ENCODE measurements at regions not wholly inside any gene's neighbourhood (a gene's known extent, or its start where the extent isn't known, plus 50 kb on each side); places are given as distances from the start of the nearest gene placed in this dataset.

DNA sequence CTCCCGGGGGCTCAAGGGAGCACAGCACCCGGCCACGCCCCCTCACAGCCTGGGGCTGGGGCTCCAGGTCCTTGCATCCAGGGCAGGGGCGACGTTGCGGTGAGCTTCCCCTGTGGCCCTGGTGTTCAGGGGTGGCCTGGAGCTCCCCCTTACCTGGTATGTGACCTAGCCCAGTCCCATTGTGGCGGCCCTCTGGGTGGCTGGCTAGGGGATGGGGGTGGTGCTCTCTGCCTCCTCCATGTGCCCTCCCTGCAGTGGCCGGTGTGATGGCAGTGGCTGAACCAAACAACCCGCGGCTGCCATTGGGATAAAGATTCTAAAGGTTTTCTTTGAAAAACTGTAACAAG, 288.3 kb downstream of the RDH14 start:
- Histone ChIP-seq H3K27me3 (ENCODE audit: low read length) (no peaks in the 10 kb centered on the region), H3F3A (ENCODE audit: insufficient read depth) (no peaks in the 10 kb centered on the region), H3K9me2 (replicated peaks; ENCODE audit: insufficient read depth, low read length) (no peaks in the 10 kb centered on the region), H3K9me3 (ENCODE audit: insufficient read depth, low read length) (no peaks in the 10 kb centered on the region), H3K27ac (ENCODE audit: low read depth, low read length) (no peak overlapping the region), H3K36me3 (ENCODE audit: low read length) (no peaks in the 10 kb centered on the region), H3K9ac (ENCODE audit: low read length) (no peak overlapping the region), H3K4me3 (ENCODE audit: insufficient read depth, low read length, poor library complexity, severe bottlenecking) (no peak overlapping the region), H2AFZ (ENCODE audit: low read depth, low read length, severe bottlenecking) (no peak overlapping the region), H3K4me2 (ENCODE audit: low read depth, low read length, poor library complexity, severe bottlenecking) (no peak overlapping the region), H3K79me2 (ENCODE audit: insufficient read depth, low read length) (no peaks in the 10 kb centered on the region), H4K20me1 (ENCODE audit: low read depth, low read length) (no peaks in the 10 kb centered on the region)
- TF ChIP-seq EZH2phosphoT487 (conservative IDR thresholded peaks at IDR 0.05; ENCODE audit: low read length), result no peak
- TF ChIP-seq, protein P1, sequence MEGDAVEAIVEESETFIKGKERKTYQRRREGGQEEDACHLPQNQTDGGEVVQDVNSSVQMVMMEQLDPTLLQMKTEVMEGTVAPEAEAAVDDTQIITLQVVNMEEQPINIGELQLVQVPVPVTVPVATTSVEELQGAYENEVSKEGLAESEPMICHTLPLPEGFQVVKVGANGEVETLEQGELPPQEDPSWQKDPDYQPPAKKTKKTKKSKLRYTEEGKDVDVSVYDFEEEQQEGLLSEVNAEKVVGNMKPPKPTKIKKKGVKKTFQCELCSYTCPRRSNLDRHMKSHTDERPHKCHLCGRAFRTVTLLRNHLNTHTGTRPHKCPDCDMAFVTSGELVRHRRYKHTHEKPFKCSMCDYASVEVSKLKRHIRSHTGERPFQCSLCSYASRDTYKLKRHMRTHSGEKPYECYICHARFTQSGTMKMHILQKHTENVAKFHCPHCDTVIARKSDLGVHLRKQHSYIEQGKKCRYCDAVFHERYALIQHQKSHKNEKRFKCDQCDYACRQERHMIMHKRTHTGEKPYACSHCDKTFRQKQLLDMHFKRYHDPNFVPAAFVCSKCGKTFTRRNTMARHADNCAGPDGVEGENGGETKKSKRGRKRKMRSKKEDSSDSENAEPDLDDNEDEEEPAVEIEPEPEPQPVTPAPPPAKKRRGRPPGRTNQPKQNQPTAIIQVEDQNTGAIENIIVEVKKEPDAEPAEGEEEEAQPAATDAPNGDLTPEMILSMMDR (IDR thresholded peaks at IDR 0.05; ENCODE audit: insufficient read depth, low read length, poor library complexity, severe bottlenecking), result no peak

DNA sequence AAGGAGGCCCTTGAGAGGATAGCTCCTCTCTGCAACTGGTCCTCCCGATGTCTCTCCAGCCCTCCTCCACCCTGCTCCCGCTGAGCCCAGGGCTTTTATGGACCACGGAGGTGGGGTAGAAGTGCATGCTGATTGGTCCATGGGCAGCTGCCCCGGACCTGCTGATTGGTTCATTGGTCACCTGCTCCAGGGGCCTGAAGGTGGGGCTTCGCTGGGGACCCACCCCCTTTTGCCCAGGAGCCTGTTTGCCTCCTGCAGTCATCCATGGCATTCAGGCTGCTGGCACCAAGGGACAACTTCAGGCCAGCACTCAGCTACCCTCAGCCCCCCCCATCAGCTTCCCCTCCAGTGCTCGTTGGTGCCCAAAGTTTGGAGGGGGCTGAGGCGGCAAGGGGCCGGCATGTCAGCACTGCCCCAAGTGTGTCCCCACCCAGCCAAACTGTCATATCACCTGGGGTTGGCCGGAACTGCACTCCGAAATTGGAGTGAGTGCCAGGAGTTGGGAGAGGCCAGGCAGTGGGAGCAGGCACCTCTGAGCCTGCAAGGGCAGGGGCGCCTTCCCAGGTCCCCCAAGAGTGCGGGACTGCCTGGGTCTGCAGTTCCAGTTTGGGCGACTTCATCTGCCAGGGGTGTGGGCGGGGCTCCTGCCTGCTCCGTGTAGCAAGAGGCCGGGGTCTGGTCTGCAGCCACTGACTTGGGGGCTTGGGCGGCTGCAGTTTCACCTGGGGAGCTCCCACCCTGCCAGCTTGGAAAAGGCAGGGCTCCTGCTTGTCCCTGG, 288.9 kb downstream of the RDH14 start:
- H3K27me3 ChIP-seq (ENCODE audit: low read length), result no peaks in the 10 kb centered on the region
- H4K20me1 ChIP-seq (ENCODE audit: low read depth, low read length), result no peaks in the 10 kb centered on the region
- no peaks in the 10 kb centered on the region for H3K79me2 ChIP-seq (ENCODE audit: insufficient read depth, low read length)
- H2AFZ ChIP-seq (ENCODE audit: low read depth, low read length, severe bottlenecking), result no peak overlapping the region
- no peaks in the 10 kb centered on the region for H3F3A ChIP-seq (ENCODE audit: insufficient read depth)
- no peaks in the 10 kb centered on the region for H3K9me3 ChIP-seq (ENCODE audit: insufficient read depth, low read length)
- TF ChIP-seq EZH2phosphoT487 (conservative IDR thresholded peaks at IDR 0.05; ENCODE audit: low read length), result no peak
- TF ChIP-seq, protein P1 (IDR thresholded peaks at IDR 0.05; ENCODE audit: insufficient read depth, low read length, poor library complexity, severe bottlenecking), result no peak
- no peaks in the 10 kb centered on the region for H3K36me3 ChIP-seq (ENCODE audit: low read length)
- H3K9me2 ChIP-seq (replicated peaks; ENCODE audit: insufficient read depth, low read length), result no peaks in the 10 kb centered on the region
- H3K27ac ChIP-seq (ENCODE audit: low read depth, low read length), result no peak overlapping the region
- no peak overlapping the region for H3K4me3 ChIP-seq (ENCODE audit: insufficient read depth, low read length, poor library complexity, severe bottlenecking)
- H3K4me2 ChIP-seq (ENCODE audit: low read depth, low read length, poor library complexity, severe bottlenecking), result no peak overlapping the region
- no peak overlapping the region for H3K9ac ChIP-seq (ENCODE audit: low read length)

DNA sequence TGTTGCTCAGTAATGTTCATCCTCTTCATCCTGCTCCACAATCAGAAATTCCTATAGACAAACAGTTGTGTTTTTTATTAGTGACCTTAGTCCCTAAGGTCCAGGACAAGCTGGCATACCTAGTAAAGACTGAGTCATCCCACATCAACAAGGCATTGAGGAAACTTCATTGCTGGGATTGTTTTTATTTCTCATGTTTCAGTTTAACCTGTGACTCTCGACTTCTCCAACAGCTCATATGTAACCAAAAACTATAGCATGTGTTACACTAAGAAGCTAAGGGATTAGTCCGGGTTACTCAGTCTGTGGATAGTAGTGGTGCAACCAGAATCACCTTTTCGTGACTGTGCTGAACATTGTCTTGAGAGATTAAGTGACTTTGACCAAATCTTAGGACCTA, 292.1 kb downstream of the RDH14 start:
- Histone ChIP-seq H3K27me3 (ENCODE audit: low read length) (no peaks in the 10 kb centered on the region), H3F3A (ENCODE audit: insufficient read depth) (no peaks in the 10 kb centered on the region), H3K36me3 (ENCODE audit: low read length) (no peaks in the 10 kb centered on the region), H2AFZ (ENCODE audit: low read depth, low read length, severe bottlenecking) (no peak overlapping the region), H4K20me1 (ENCODE audit: low read depth, low read length) (no peaks in the 10 kb centered on the region), H3K4me2 (ENCODE audit: low read depth, low read length, poor library complexity, severe bottlenecking) (no peak overlapping the region), H3K4me3 (ENCODE audit: insufficient read depth, low read length, poor library complexity, severe bottlenecking) (no peak overlapping the region), H3K9me2 (replicated peaks; ENCODE audit: insufficient read depth, low read length) (no peaks in the 10 kb centered on the region), H3K9ac (ENCODE audit: low read length) (no peak overlapping the region), H3K27ac (ENCODE audit: low read depth, low read length) (no peak overlapping the region), H3K9me3 (ENCODE audit: insufficient read depth, low read length) (no peaks in the 10 kb centered on the region), H3K79me2 (ENCODE audit: insufficient read depth, low read length) (no peaks in the 10 kb centered on the region)
- TF ChIP-seq, protein P1 (IDR thresholded peaks at IDR 0.05; ENCODE audit: insufficient read depth, low read length, poor library complexity, severe bottlenecking), result no peak
- TF ChIP-seq EZH2phosphoT487 (conservative IDR thresholded peaks at IDR 0.05; ENCODE audit: low read length), result no peak
